Suppressor macrophage treated with lipopolysaccharide for 4 hours (primary cell): ENCODE measurements at regions not wholly inside any gene's neighbourhood (a gene's known extent, or its start where the extent isn't known, plus 50 kb on each side); places are given as distances from the start of the nearest gene placed in this dataset.

ENCODE experiments used
- DNase-seq: peaks from one replicate; pipeline ENCODE4 v3.0.0-alpha.2; 2020

- no peak for DNase-seq
These were observed 148.9 kb upstream of the VSTM2B start for GRCh38 chr19:29376855-29377354.

- DNase-seq: no peak
These were observed 147.7 kb upstream of the VSTM2B start for GRCh38 chr19:29378126-29378525.

GRCh38 chr19:29378543-29379080, 147.2 kb upstream of the VSTM2B start:
- no peak for DNase-seq

- DNase-seq: no peak
These were observed 146.4 kb upstream of the VSTM2B start for GRCh38 chr19:29379257-29380021.

- DNase-seq: no peak
These were observed 145.2 kb upstream of the VSTM2B start for GRCh38 chr19:29380581-29380980.

GRCh38 chr19:29381353-29382203, 144.2 kb upstream of the VSTM2B start:
- DNase-seq: no peak

- no peak for DNase-seq
These were observed 142.1 kb upstream of the VSTM2B start for GRCh38 chr19:29383696-29384095.

GRCh38 chr19:29384656-29385055, 141.1 kb upstream of the VSTM2B start:
- no peak for DNase-seq

GRCh38 chr19:29385191-29385795, 140.5 kb upstream of the VSTM2B start:
- DNase-seq: no peak

GRCh38 chr19:29386970-29387369, 138.8 kb upstream of the VSTM2B start:
- DNase-seq: no peak

- DNase-seq: no peak
These were observed 138.2 kb upstream of the VSTM2B start for GRCh38 chr19:29387586-29387985.

GRCh38 chr19:29389495-29389894, 136.3 kb upstream of the VSTM2B start:
- DNase-seq: no peak

GRCh38 chr19:29390742-29391141, 135.1 kb upstream of the VSTM2B start:
- no peak for DNase-seq

GRCh38 chr19:29393915-29394460, 131.8 kb upstream of the VSTM2B start:
- no peak for DNase-seq

GRCh38 chr19:29395111-29395733, 130.6 kb upstream of the VSTM2B start:
- DNase-seq: no peak

GRCh38 chr19:29395734-29396414, 129.9 kb upstream of the VSTM2B start:
- no peak for DNase-seq

GRCh38 chr19:29396925-29397324, 128.9 kb upstream of the VSTM2B start:
- DNase-seq: no peak

- no peak for DNase-seq
These were observed 128.0 kb upstream of the VSTM2B start for GRCh38 chr19:29397748-29398147.

GRCh38 chr19:29399804-29400203, 126.0 kb upstream of the VSTM2B start:
- no peak for DNase-seq

- DNase-seq: no peak
These were observed 124.7 kb upstream of the VSTM2B start for GRCh38 chr19:29400917-29401711.
